WTC11 (cell line): ENCODE measurements at regions not wholly inside any gene's neighbourhood (a gene's known extent, or its start where the extent isn't known, plus 50 kb on each side); places are given as distances from the start of the nearest gene placed in this dataset.

Experiments
- CTCF ChIP-seq: fragments of 200-600 bp; IDR thresholded peaks from 2 replicates; pipeline ENCODE4 v1.8.0; 2022; ENCODE audit warnings: antibody characterized with exemption
- ESRRA ChIP-seq: sonication (generic); formaldehyde crosslinking; IDR thresholded peaks from 2 replicates; pipeline ENCODE4 v1.8.1; 2022; ENCODE audit warnings: mild to moderate bottlenecking, missing genetic modification reagents, borderline replicate concordance
- RELA ChIP-seq: sonication (generic); formaldehyde crosslinking; IDR thresholded peaks from 2 replicates; pipeline ENCODE4 v1.8.1; 2022; ENCODE audit warnings: missing genetic modification reagents, mild to moderate bottlenecking, borderline replicate concordance
- USF2 ChIP-seq: sonication (generic); formaldehyde crosslinking; IDR thresholded peaks from 2 replicates; pipeline ENCODE4 v1.8.1; 2023; ENCODE audit warnings: mild to moderate bottlenecking, missing genetic modification reagents, moderate library complexity

GRCh38 chr13:23007426-23007825, 173.4 kb upstream of the SGCG start:
- TF ChIP-seq CTCF (no peak), RELA (CRISPR knock-in tag) (no peak), ESRRA (no peak), USF2 (no peak)
